NCI-H446 (cell line): ENCODE measurements at regions not wholly inside any gene's neighbourhood (a gene's known extent, or its start where the extent isn't known, plus 50 kb on each side); places are given as distances from the start of the nearest gene placed in this dataset.

Experiments
- DNase-seq, 2 experiments: peaks; one replicate each; lab custom pipeline; 2025; lab: John Stamatoyannopoulos, UW

GRCh38 chr15:31275331-31276262 lies 51.0 kb upstream of the KLF13 start:
- peak in 1 of 2 experiments; percentile 8 for DNase-seq

- DNase-seq, result peak in 1 of 2 experiments; percentile 79
These were observed 49.9 kb upstream of the KLF13 start for GRCh38 chr15:31276596-31277298.
